Spinal cord (tissue), 9 donors: ENCODE measurements at regions not wholly inside any gene's neighbourhood (a gene's known extent, or its start where the extent isn't known, plus 50 kb on each side); places are given as distances from the start of the nearest gene placed in this dataset.
A peak's percentile ranks its signal among the peaks of the same experiment; 100 is the strongest.

Source experiments
- DNase-seq, 6 donors: peaks; one replicate each; pipeline versions ENCODE4 v3.0.0 to v3.0.0-alpha.2; 2013 to 2015; ENCODE audit warnings: low spot score in 6 of 6, low read depth in 4 of 6
- H3K27ac ChIP-seq: one replicate; pipeline ENCODE4 v1.5.1; 2013; ENCODE audit warnings: low read depth, low read length, control low read depth
- H3K27me3 ChIP-seq: one replicate; pipeline ENCODE4 v1.6.1; 2013; ENCODE audit warnings: low read length; ENCODE audit not compliant: control insufficient read depth, insufficient read depth
- H3K36me3 ChIP-seq: one replicate; pipeline ENCODE4 v1.6.1; 2013; ENCODE audit warnings: low read length; ENCODE audit not compliant: control insufficient read depth, insufficient read depth
- H3K4me1 ChIP-seq: one replicate; pipeline ENCODE4 v1.6.1; 2013; ENCODE audit warnings: low read length; ENCODE audit not compliant: control insufficient read depth, insufficient read depth
- H3K4me3 ChIP-seq: one replicate; pipeline ENCODE4 v1.5.1; 2013; ENCODE audit warnings: low read depth, low read length, control low read depth
- H3K9me3 ChIP-seq: one replicate; pipeline ENCODE4 v1.6.1; 2013; ENCODE audit warnings: low read length; ENCODE audit not compliant: control insufficient read depth, insufficient read depth
- WGBS: methylation state at CpG from one replicate; pipeline ENCODE4 v1.1.5; 2013; ENCODE audit warnings: missing lambda C conversion rate; ENCODE audit not compliant: insufficient coverage; 5-methylcytosine and 5-hydroxymethylcytosine counted together
- donor health status: healthy.

- DNase-seq, result no peak
- Histone ChIP-seq H3K4me1 (peaks cover 3% of the 10 kb centered on the region), H3K4me3 (no peak overlapping the region), H3K9me3 (no peaks in the 10 kb centered on the region), H3K27me3 (no peaks in the 10 kb centered on the region), H3K36me3 (no peaks in the 10 kb centered on the region), H3K27ac (no peak overlapping the region)
- WGBS, result no CpG with 5 or more reads among the region's 2 CpGs
Observed at GRCh38 chr2:172153156-172153555, 50.5 kb upstream of the DLX2 start.

- Histone ChIP-seq H3K4me1 (no peaks in the 10 kb centered on the region), H3K27me3 (no peaks in the 10 kb centered on the region), H3K9me3 (no peaks in the 10 kb centered on the region), H3K27ac (no peak overlapping the region), H3K36me3 (no peaks in the 10 kb centered on the region), H3K4me3 (no peak overlapping the region)
- no peak for DNase-seq
Observed at GRCh38 chr2:172153757-172154156, 51.1 kb upstream of the DLX2 start.

- WGBS, result 92% methylated on average over 9 of the region's 12 CpGs
- peaks cover 3% of the 10 kb centered on the region for H3K9me3 ChIP-seq
- H3K27ac ChIP-seq, result no peak overlapping the region
- DNase-seq, result no peak
- H3K4me1 ChIP-seq, result no peaks in the 10 kb centered on the region
- no peak overlapping the region for H3K4me3 ChIP-seq
- H3K36me3 ChIP-seq, result no peaks in the 10 kb centered on the region
- no peaks in the 10 kb centered on the region for H3K27me3 ChIP-seq
Observed at GRCh38 chr2:172155752-172156151, 53.1 kb upstream of the DLX2 start.

GRCh38 chr2:172160839-172161238, 58.1 kb upstream of the DLX2 start:
- H3K36me3 ChIP-seq, result no peaks in the 10 kb centered on the region
- H3K27ac ChIP-seq, result no peak overlapping the region
- H3K4me1 ChIP-seq, result no peaks in the 10 kb centered on the region
- WGBS, result no CpG with 5 or more reads among the region's 1 CpG
- H3K27me3 ChIP-seq, result no peaks in the 10 kb centered on the region
- no peak for DNase-seq
- peaks cover 5% of the 10 kb centered on the region for H3K9me3 ChIP-seq
- H3K4me3 ChIP-seq, result no peak overlapping the region

- H3K36me3 ChIP-seq, result no peaks in the 10 kb centered on the region
- no peak for DNase-seq
- WGBS, result 88% methylated on average over 6 of the region's 7 CpGs
- H3K4me1 ChIP-seq, result no peaks in the 10 kb centered on the region
- H3K27ac ChIP-seq, result no peak overlapping the region
- H3K27me3 ChIP-seq, result no peaks in the 10 kb centered on the region
- H3K4me3 ChIP-seq, result no peak overlapping the region
- H3K9me3 ChIP-seq, result peaks cover 5% of the 10 kb centered on the region
Observed at GRCh38 chr2:172162225-172162733, 59.6 kb upstream of the DLX2 start.

DNA sequence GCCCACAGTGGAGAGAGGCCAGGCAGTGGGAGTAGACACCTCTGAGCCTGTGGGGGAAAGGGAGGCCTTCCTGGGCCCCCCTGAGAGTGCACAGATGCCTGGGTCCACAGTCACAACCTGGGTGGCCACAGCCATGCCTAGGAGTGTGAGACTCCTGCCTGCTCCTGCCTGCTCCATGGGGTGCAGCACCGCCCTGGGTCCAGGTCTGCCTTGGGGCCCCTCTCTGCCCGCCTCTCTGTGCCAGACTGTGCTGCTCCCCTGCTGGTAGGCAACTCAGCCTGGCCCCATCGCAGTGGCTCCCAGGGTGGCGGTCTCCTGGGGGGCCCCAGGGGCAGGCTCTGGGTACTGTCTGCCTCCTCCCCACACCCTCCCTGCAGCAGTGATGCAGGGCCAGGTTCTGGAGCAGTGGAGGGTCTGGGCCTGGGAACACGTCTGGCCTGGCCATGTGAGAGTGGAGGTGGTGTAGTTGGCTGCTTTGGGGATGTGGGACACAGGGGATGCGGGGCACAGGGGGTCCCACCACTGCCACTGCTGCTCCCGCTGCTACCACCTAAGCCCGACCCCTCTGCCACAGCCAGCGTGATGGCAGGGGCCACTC, 60.1 kb upstream of the DLX2 start:
- H3K27me3 ChIP-seq, result no peaks in the 10 kb centered on the region
- no peaks in the 10 kb centered on the region for H3K4me1 ChIP-seq
- H3K27ac ChIP-seq, result no peak overlapping the region
- no peak for DNase-seq
- H3K36me3 ChIP-seq, result no peaks in the 10 kb centered on the region
- WGBS, result 89% methylated on average over 4 of the region's 9 CpGs
- H3K9me3 ChIP-seq, result peaks cover 5% of the 10 kb centered on the region
- no peak overlapping the region for H3K4me3 ChIP-seq

DNA sequence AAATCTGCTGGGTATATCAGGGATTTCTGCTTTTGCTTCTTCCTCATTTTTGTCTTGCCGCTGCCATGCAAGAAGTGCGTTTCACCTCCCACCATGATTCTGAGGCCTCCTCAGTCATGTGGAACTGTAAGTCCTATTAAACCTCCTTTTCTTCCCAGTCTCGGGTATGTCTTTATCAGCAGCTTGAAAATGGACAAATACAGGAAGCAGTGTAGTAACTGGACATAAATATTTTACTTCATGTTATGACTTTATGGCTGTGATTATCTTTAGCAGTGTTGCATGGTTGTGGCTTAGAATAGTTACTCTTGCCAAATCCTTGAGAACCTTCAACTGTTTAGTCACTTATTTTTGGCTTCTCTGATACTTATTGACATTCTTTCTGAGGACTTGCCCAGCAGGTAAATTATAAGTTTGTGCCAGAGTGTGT, 66.2 kb upstream of the DLX2 start:
- Histone ChIP-seq H3K36me3 (no peaks in the 10 kb centered on the region), H3K4me3 (no peak overlapping the region), H3K27me3 (peaks cover 18% of the 10 kb centered on the region), H3K4me1 (peaks cover 4% of the 10 kb centered on the region), H3K27ac (no peak overlapping the region), H3K9me3 (no peaks in the 10 kb centered on the region)
- WGBS, result no CpG with 5 or more reads among the region's 3 CpGs
- DNase-seq, result no peak

GRCh38 chr2:172169611-172170010, 66.9 kb upstream of the DLX2 start:
- Histone ChIP-seq H3K27ac (no peak overlapping the region), H3K27me3 (peaks cover 18% of the 10 kb centered on the region), H3K4me1 (peaks cover 4% of the 10 kb centered on the region), H3K9me3 (no peaks in the 10 kb centered on the region), H3K36me3 (no peaks in the 10 kb centered on the region), H3K4me3 (no peak overlapping the region)
- no peak for DNase-seq

- DNase-seq, result peak in 5 of 6 donors; percentile 31 to 85 (median 51)
- H3K36me3 ChIP-seq, result no peaks in the 10 kb centered on the region
- peak overlapping the region; percentile 66 for H3K4me3 ChIP-seq
- no peaks in the 10 kb centered on the region for H3K9me3 ChIP-seq
- peaks cover 4% of the 10 kb centered on the region for H3K4me1 ChIP-seq
- WGBS, result under 1% methylated on average over 45 of the region's 58 CpGs
- no peak overlapping the region for H3K27ac ChIP-seq
- peaks cover 18% of the 10 kb centered on the region for H3K27me3 ChIP-seq
Observed at GRCh38 chr2:172172513-172173173, 69.9 kb upstream of the DLX2 start.

DNA sequence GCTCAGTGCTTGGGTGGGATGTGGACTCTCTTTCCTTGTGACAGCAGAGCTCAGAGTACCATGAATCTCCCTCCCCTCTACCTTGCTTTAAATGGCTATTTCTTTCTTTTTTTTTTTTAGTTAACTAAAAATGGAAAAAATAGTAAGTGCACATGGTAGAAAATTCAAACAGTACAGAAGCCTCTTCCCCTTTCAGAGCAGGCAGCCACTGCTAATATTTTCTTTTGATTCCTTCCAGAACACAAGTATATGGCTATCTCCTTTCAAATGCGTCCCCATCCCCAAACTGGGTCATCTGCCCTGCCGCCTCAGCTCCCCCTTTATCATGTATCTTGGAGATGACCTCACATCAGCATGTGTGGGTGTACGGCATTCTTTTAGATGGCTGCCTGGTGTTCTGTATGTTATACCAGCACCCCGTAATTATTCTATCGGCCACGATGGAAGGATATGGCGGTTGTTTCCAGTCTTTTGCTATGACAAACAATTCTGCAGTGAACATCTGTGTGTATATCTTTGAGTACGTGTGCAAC, 70.5 kb upstream of the DLX2 start:
- WGBS, result no CpG with 5 or more reads among the region's 8 CpGs
- peak in 1 of 6 donors; percentile 32 for DNase-seq
- no peaks in the 10 kb centered on the region for H3K36me3 ChIP-seq
- H3K4me1 ChIP-seq, result peaks cover 4% of the 10 kb centered on the region
- peak overlapping the region; percentile 66 for H3K4me3 ChIP-seq
- peaks cover 18% of the 10 kb centered on the region for H3K27me3 ChIP-seq
- H3K9me3 ChIP-seq, result no peaks in the 10 kb centered on the region
- H3K27ac ChIP-seq, result no peak overlapping the region
